Mesendoderm (in vitro differentiated cells): ENCODE measurements at regions not wholly inside any gene's neighbourhood (a gene's known extent, or its start where the extent isn't known, plus 50 kb on each side); places are given as distances from the start of the nearest gene placed in this dataset.
A peak's percentile ranks its signal among the peaks of the same experiment; 100 is the strongest.

Experiments
- DNase-seq: peaks from one replicate; pipeline ENCODE4 v3.0.0; 2013
- H2AK5ac ChIP-seq: 2 replicates; pipeline ENCODE4 v1.6.1; 2013; ENCODE audit warnings: low read length, inconsistent platforms
- H2BK120ac ChIP-seq: 2 replicates; pipeline ENCODE4 v1.6.1; 2013; ENCODE audit warnings: low read depth, mild to moderate bottlenecking, low read length, moderate library complexity, mixed read lengths
- H2BK15ac ChIP-seq: replicated peaks from 2 replicates; pipeline ENCODE4 v1.6.1; 2013; ENCODE audit warnings: low read depth, mild to moderate bottlenecking, moderate library complexity
- H2BK5ac ChIP-seq: 2 replicates; pipeline ENCODE4 v1.6.1; 2013; ENCODE audit warnings: low read length, inconsistent platforms
- H3K18ac ChIP-seq: 2 replicates; pipeline ENCODE4 v1.6.1; 2013; ENCODE audit warnings: mild to moderate bottlenecking, low read length, mixed read lengths
- H3K23ac ChIP-seq: one replicate; pipeline ENCODE4 v1.6.1; 2013; ENCODE audit warnings: low read length
- H3K27ac ChIP-seq: 2 replicates; pipeline ENCODE4 v1.5.1; 2013; ENCODE audit warnings: low read depth, mild to moderate bottlenecking, inconsistent platforms, low read length, moderate library complexity
- H3K27me3 ChIP-seq: 2 replicates; pipeline ENCODE4 v1.6.1; 2013; ENCODE audit warnings: low read length, control low read depth, mild to moderate bottlenecking, inconsistent platforms; ENCODE audit not compliant: insufficient read depth, poor library complexity
- H3K36me3 ChIP-seq: 2 replicates; pipeline ENCODE4 v1.6.1; 2013; ENCODE audit warnings: low read length, inconsistent platforms; ENCODE audit not compliant: control insufficient read depth, insufficient read depth
- H3K4ac ChIP-seq: one replicate; pipeline ENCODE4 v1.6.1; 2013; ENCODE audit warnings: low read depth, mild to moderate bottlenecking, low read length, moderate library complexity
- H3K4me1 ChIP-seq: 2 replicates; pipeline ENCODE4 v1.6.1; 2013; ENCODE audit warnings: low read depth, low read length, inconsistent platforms; ENCODE audit not compliant: control insufficient read depth
- H3K4me2 ChIP-seq: 2 replicates; pipeline ENCODE4 v1.6.1; 2013; ENCODE audit warnings: low read length
- H3K4me3 ChIP-seq: 2 replicates; pipeline ENCODE4 v1.5.1; 2013; ENCODE audit warnings: mild to moderate bottlenecking, low read length
- H3K56ac ChIP-seq: one replicate; pipeline ENCODE4 v1.6.1; 2013; ENCODE audit warnings: low read length
- H3K79me1 ChIP-seq: 2 replicates; pipeline ENCODE4 v1.6.1; 2013; ENCODE audit warnings: low read length, inconsistent platforms
- H3K79me2 ChIP-seq: 2 replicates; pipeline ENCODE4 v1.6.1; 2013; ENCODE audit warnings: mild to moderate bottlenecking, low read length; ENCODE audit not compliant: control insufficient read depth, insufficient read depth
- H3K9ac ChIP-seq: 2 replicates; pipeline ENCODE4 v1.6.1; 2013; ENCODE audit warnings: low read length, inconsistent platforms
- H4K5ac ChIP-seq: one replicate; pipeline ENCODE4 v1.6.1; 2013; ENCODE audit warnings: low read length
- H4K8ac ChIP-seq: one replicate; pipeline ENCODE4 v1.6.1; 2013; ENCODE audit warnings: low read depth, mild to moderate bottlenecking, control low read depth, low read length, moderate library complexity
- WGBS: extraction: QIAGEN DNeasy Blood & Tissue Kit; methylation state at CpG from one replicate; pipeline ENCODE4 v1.1.7; 2013; ENCODE audit warnings: low lambda C conversion rate, missing lambda C conversion rate; ENCODE audit not compliant: insufficient coverage; ENCODE audit errors: extremely low coverage; 5-methylcytosine and 5-hydroxymethylcytosine counted together

DNA sequence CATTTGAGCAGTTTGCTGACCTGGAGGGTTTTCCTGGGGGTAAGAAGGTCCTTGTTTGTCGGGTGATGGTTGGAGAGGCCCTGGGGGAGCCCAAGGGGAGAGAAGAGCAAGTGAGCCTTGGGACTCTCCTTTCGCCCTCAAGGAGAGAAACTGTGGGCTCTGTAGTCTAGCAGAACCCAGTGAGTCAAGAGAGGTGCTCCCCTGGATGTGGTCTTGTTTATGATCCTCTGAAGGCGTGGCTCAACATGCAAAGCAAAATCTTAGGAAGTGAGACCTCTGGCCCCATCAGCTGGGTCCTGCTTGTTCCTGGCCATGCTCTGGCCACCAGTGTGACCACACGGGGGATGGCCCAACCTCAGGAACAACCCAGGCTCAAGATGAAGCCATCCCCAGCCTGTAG lies 66.5 kb upstream of the ALX4 start:
- Histone ChIP-seq H2BK120ac (no peak overlapping the region), H3K79me1 (no peaks in the 10 kb centered on the region), H3K36me3 (no peaks in the 10 kb centered on the region), H3K56ac (no peak overlapping the region), H3K23ac (no peak overlapping the region), H3K27ac (no peak overlapping the region), H2BK15ac (no peak overlapping the region), H3K4me3 (no peak overlapping the region), H3K18ac (no peak overlapping the region), H3K79me2 (no peaks in the 10 kb centered on the region), H3K27me3 (no peaks in the 10 kb centered on the region), H2AK5ac (no peak overlapping the region), H4K5ac (no peak overlapping the region), H3K4me1 (no peaks in the 10 kb centered on the region), H3K4ac (no peak overlapping the region), H3K4me2 (no peak overlapping the region), H3K9ac (no peak overlapping the region), H2BK5ac (no peak overlapping the region), H4K8ac (no peak overlapping the region)
- DNase-seq: no peak
- WGBS: no CpG with 5 or more reads among the region's 4 CpGs

DNA sequence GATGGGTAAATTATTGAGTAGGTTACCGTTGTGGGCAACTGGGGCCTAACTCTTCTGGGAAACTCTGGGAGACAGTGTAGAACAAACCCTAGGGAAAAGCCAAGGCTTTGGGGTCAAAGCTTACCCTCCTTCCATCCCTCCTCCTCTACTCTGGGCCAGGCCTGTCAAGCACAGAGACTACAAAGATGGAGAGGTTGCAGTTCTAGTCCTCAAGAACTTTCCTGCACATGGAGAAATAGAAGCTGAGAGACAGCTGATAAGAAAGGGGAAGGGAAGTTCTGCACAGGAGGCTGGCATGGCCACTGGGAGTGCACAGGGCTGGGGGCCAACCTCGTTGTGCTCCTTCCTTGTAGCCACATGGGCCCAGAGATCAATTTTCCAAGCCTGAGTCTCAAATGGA lies 67.2 kb upstream of the ALX4 start:
- WGBS: no CpG with 5 or more reads among the region's 2 CpGs
- Histone ChIP-seq H3K79me2 (no peaks in the 10 kb centered on the region), H2AK5ac (no peak overlapping the region), H3K18ac (no peak overlapping the region), H3K27me3 (no peaks in the 10 kb centered on the region), H3K4me1 (no peaks in the 10 kb centered on the region), H2BK5ac (no peak overlapping the region), H3K36me3 (no peaks in the 10 kb centered on the region), H4K5ac (no peak overlapping the region), H3K4me3 (no peak overlapping the region), H3K56ac (no peak overlapping the region), H3K4me2 (no peak overlapping the region), H2BK15ac (no peak overlapping the region), H4K8ac (no peak overlapping the region), H3K4ac (no peak overlapping the region), H3K9ac (no peak overlapping the region), H3K23ac (no peak overlapping the region), H3K27ac (no peak overlapping the region), H3K79me1 (no peaks in the 10 kb centered on the region), H2BK120ac (no peak overlapping the region)
- no peak for DNase-seq

DNA sequence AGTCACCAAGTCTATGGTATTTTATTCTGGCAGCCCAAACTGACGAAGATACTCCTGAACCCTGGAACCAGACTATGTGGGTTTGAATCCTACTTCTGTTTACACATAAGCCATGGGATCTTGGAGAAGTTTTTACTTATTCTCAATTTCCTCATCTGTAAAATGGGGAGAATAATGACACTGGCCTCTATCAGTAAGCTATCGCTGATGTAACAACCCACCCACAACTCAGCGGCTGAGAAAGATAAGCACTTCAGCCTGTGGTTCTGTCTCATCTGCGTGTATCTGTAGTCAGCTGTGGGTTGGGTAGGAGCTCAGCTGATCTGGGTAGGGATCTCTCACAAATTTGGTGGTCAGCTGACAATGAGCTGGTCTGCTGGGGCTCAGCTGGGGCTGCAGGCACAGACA lies 68.0 kb upstream of the ALX4 start:
- Histone ChIP-seq H3K4me2 (no peak overlapping the region), H4K8ac (no peak overlapping the region), H4K5ac (no peak overlapping the region), H3K27me3 (no peaks in the 10 kb centered on the region), H3K4me1 (no peaks in the 10 kb centered on the region), H2BK5ac (no peak overlapping the region), H2BK120ac (no peak overlapping the region), H3K9ac (no peak overlapping the region), H3K23ac (no peak overlapping the region), H3K4ac (no peak overlapping the region), H3K36me3 (no peaks in the 10 kb centered on the region), H3K56ac (no peak overlapping the region), H3K27ac (no peak overlapping the region), H3K4me3 (no peak overlapping the region), H2BK15ac (no peak overlapping the region), H3K79me2 (no peaks in the 10 kb centered on the region), H3K79me1 (no peaks in the 10 kb centered on the region), H3K18ac (no peak overlapping the region), H2AK5ac (no peak overlapping the region)
- no peak for DNase-seq
- no CpG with 5 or more reads among the region's 4 CpGs for WGBS

DNA sequence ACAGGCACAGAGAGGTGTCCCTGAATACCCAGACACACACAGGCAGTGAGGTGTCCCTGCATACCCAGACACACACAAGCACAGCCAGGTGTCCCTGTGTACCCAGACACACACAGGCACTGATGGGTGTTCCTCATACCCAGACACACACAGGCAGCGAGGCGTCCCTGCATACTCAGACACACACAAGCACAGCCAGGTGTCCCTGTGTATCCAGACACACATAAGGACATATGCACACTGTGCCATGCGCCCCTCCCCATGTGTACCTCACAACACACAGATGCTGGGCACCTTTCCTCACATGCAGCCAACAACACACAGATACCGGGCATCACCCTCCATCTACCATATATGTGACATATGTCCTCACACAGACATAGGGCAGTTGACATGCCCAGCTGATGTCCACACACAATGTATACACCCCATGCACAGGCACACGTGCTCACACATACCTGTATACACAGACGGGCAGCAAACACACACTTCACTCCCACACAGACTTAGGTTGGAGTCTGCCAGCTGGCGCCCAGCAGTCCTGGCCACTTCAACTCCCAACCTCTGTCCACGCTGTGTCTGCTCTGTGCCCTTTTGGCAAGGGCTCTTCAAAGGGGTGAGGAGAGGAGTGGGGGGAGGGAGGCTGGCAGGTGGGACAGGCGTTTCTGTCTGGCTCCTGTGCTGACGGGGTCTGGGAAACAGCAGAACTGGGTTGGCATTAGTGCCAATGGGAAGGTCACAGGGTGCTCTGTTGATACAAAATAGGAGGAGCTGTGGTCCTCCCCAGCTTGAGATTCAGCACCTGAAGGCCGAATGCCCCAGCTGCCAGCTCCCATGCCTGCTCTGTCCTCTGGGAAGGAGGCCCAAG lies 69.4 kb upstream of the ALX4 start:
- H3K27ac ChIP-seq: no peak overlapping the region
- no peaks in the 10 kb centered on the region for H3K4me1 ChIP-seq
- no peaks in the 10 kb centered on the region for H3K36me3 ChIP-seq
- H3K79me2 ChIP-seq: no peaks in the 10 kb centered on the region
- no CpG with 5 or more reads among the region's 11 CpGs for WGBS
- H3K23ac ChIP-seq: peak overlapping the region; percentile 57
- no peak for DNase-seq
- H2AK5ac ChIP-seq: no peak overlapping the region
- H3K9ac ChIP-seq: no peak overlapping the region
- no peak overlapping the region for H3K4me2 ChIP-seq
- H4K8ac ChIP-seq: no peak overlapping the region
- no peak overlapping the region for H3K18ac ChIP-seq
- no peak overlapping the region for H2BK15ac ChIP-seq
- no peak overlapping the region for H3K4ac ChIP-seq
- no peaks in the 10 kb centered on the region for H3K79me1 ChIP-seq
- H2BK5ac ChIP-seq: no peak overlapping the region
- no peak overlapping the region for H3K56ac ChIP-seq
- no peaks in the 10 kb centered on the region for H3K27me3 ChIP-seq
- no peak overlapping the region for H4K5ac ChIP-seq
- H3K4me3 ChIP-seq: no peak overlapping the region
- no peak overlapping the region for H2BK120ac ChIP-seq

DNA sequence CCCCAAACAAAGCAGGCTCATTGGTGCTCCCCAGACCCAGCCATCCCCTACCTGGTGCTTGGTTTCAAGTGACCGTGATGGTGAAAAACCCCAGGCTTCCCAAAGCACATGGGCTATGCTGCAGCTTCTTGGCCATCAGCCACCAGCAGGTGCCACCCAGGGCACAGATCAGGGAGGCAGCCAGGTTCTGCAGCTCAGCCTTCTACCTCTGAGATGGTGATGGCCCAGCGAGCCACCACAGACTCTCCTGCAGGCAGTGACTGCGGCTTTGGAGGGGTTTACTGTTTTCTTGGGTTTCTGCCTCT lies 70.0 kb upstream of the ALX4 start:
- H3K4me2 ChIP-seq: no peak overlapping the region
- no peaks in the 10 kb centered on the region for H3K36me3 ChIP-seq
- no peak for DNase-seq
- H3K27me3 ChIP-seq: no peaks in the 10 kb centered on the region
- no peak overlapping the region for H4K5ac ChIP-seq
- no peaks in the 10 kb centered on the region for H3K79me2 ChIP-seq
- H3K79me1 ChIP-seq: no peaks in the 10 kb centered on the region
- H3K4me3 ChIP-seq: no peak overlapping the region
- no peaks in the 10 kb centered on the region for H3K4me1 ChIP-seq
- no peak overlapping the region for H3K9ac ChIP-seq
- H3K56ac ChIP-seq: no peak overlapping the region
- no peak overlapping the region for H2BK5ac ChIP-seq
- WGBS: no CpG with 5 or more reads among the region's 3 CpGs
- no peak overlapping the region for H4K8ac ChIP-seq
- H3K27ac ChIP-seq: no peak overlapping the region
- H3K4ac ChIP-seq: no peak overlapping the region
- H3K23ac ChIP-seq: no peak overlapping the region
- no peak overlapping the region for H2AK5ac ChIP-seq
- no peak overlapping the region for H3K18ac ChIP-seq
- H2BK15ac ChIP-seq: no peak overlapping the region
- no peak overlapping the region for H2BK120ac ChIP-seq

DNA sequence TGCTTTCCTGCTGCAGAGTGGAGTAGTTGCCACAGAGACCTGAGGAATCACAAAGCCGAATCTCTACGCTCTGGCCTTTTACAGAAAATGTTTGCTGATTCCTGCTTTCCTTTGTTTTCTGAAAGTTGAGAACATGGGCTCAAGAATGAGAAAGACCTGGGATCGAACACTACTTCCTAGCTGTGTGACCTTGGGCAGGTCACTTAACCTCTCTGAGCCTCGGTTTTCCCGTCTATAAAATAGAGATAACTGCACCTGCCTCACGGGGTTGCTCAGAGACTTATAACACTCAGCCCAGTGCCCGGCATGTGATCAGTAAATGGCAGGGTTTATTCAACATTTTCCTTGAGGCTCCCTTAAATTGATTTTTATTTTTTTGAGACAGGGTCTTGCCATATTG lies 70.9 kb upstream of the ALX4 start:
- Histone ChIP-seq H3K36me3 (no peaks in the 10 kb centered on the region), H4K5ac (no peak overlapping the region), H3K4me2 (no peak overlapping the region), H2AK5ac (no peak overlapping the region), H3K4me3 (no peak overlapping the region), H3K23ac (no peak overlapping the region), H3K18ac (no peak overlapping the region), H3K79me2 (no peaks in the 10 kb centered on the region), H3K4ac (no peak overlapping the region), H3K79me1 (no peaks in the 10 kb centered on the region), H4K8ac (no peak overlapping the region), H3K9ac (no peak overlapping the region), H2BK15ac (no peak overlapping the region), H2BK120ac (no peak overlapping the region), H3K27me3 (no peaks in the 10 kb centered on the region), H2BK5ac (no peak overlapping the region), H3K56ac (no peak overlapping the region), H3K27ac (no peak overlapping the region), H3K4me1 (no peaks in the 10 kb centered on the region)
- DNase-seq: no peak
- no CpG with 5 or more reads among the region's 7 CpGs for WGBS
